Activated B cell treated with CpG ODN at 0.5 μM for 24 hours (primary cell): ENCODE measurements at regions not wholly inside any gene's neighbourhood (a gene's known extent, or its start where the extent isn't known, plus 50 kb on each side); places are given as distances from the start of the nearest gene placed in this dataset.

Experiments used
- ATAC-seq: fragments of 200-7000 bp; cut with Tn5 transposase; one replicate; pipeline ENCODE4 v1.10.0; 2021; ENCODE audit warnings: low read depth, mild to moderate bottlenecking, moderate library complexity
- CTCF ChIA-PET: fragments of 350-600 bp; sonication (Branson Sonifier 250); formaldehyde crosslinking; loops from one replicate; lab custom pipeline; 2021; ENCODE audit warnings: antibody characterized with exemption; lab: Charles Lee
- POLR2A ChIA-PET: fragments of 350-600 bp; sonication (Branson Sonifier 250); formaldehyde crosslinking; loops from one replicate; lab custom pipeline; 2021; ENCODE audit warnings: antibody characterized with exemption; lab: Charles Lee
- DNase-seq: peaks from one replicate; pipeline ENCODE4 v3.0.0; 2022
- H3K27ac Mint-ChIP-seq: one replicate; pipeline ENCODE4 v1.8.0; 2020; ENCODE audit warnings: mixed read lengths
- H3K27me3 Mint-ChIP-seq: one replicate; pipeline ENCODE4 v1.8.0; 2021; ENCODE audit warnings: mixed read lengths
- H3K36me3 Mint-ChIP-seq: one replicate; pipeline ENCODE4 v1.8.0; 2021; ENCODE audit warnings: low read depth, mixed read lengths
- H3K4me1 Mint-ChIP-seq: one replicate; pipeline ENCODE4 v1.8.0; 2021; ENCODE audit warnings: mixed read lengths
- H3K4me3 Mint-ChIP-seq: one replicate; pipeline ENCODE4 v1.8.0; 2020; ENCODE audit warnings: mild to moderate bottlenecking, mixed read lengths
- H3K9me3 Mint-ChIP-seq: one replicate; pipeline ENCODE4 v1.8.0; 2020; ENCODE audit warnings: mixed read lengths
- intact Hi-C: fragments of 100-400 bp; cut with micrococcal nuclease; formaldehyde crosslinking; loops from one replicate; pipeline ENCODE4 v1.15.1; 2024
- TF ChIP-seq, protein P1 (sequence below): fragments of 200-600 bp; IDR thresholded peaks from one replicate; pipeline ENCODE4 v1.8.0; 2022; ENCODE audit warnings: antibody characterized with exemption, mild to moderate bottlenecking

- intact Hi-C loops: no loop called here
- no peak overlapping the region for H3K4me3 Mint-ChIP-seq
- CTCF ChIA-PET: no interaction called here
- H3K9me3 Mint-ChIP-seq: peaks cover 8% of the 10 kb centered on the region
- POLR2A ChIA-PET: no interaction called here
- no peaks in the 10 kb centered on the region for H3K4me1 Mint-ChIP-seq
- TF ChIP-seq, protein P1, sequence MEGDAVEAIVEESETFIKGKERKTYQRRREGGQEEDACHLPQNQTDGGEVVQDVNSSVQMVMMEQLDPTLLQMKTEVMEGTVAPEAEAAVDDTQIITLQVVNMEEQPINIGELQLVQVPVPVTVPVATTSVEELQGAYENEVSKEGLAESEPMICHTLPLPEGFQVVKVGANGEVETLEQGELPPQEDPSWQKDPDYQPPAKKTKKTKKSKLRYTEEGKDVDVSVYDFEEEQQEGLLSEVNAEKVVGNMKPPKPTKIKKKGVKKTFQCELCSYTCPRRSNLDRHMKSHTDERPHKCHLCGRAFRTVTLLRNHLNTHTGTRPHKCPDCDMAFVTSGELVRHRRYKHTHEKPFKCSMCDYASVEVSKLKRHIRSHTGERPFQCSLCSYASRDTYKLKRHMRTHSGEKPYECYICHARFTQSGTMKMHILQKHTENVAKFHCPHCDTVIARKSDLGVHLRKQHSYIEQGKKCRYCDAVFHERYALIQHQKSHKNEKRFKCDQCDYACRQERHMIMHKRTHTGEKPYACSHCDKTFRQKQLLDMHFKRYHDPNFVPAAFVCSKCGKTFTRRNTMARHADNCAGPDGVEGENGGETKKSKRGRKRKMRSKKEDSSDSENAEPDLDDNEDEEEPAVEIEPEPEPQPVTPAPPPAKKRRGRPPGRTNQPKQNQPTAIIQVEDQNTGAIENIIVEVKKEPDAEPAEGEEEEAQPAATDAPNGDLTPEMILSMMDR: no peak
- no peaks in the 10 kb centered on the region for H3K36me3 Mint-ChIP-seq
- DNase-seq (no peak), ATAC-seq (no peak)
- H3K27me3 Mint-ChIP-seq: no peaks in the 10 kb centered on the region
- no peak overlapping the region for H3K27ac Mint-ChIP-seq
Observed at GRCh38 chr9:29830821-29831220, 2257.5 kb upstream of the C9orf72 start.

DNA sequence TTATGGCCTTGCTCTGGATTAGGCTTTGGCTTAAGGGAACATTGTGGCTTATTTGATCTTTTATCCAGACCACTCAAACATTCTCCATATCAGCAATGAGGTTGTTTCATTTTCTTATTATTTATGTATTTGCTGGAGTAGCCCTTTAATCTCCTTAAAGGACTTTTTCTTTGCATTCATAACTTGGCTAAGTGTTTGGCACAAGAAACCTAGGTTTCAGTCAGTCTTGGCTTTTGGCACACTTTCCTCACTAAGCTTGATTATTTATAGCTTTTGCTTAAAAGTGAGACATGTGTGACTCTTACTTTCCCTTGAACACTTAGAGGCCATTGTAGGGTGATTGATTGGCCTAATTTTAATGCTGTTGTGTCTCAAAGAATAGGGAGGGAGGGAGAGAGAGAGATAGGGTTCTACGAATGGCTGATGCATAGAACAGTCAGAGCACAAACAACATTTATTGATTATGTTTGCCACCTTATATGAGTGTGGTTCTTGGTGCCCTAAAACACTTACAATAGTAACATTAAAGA lies 2265.3 kb upstream of the C9orf72 start:
- H3K27me3 Mint-ChIP-seq: no peaks in the 10 kb centered on the region

GRCh38 chr9:29844251-29844650 lies 2271.0 kb upstream of the C9orf72 start:
- Mint-ChIP-seq H3K27ac (no peak overlapping the region), H3K36me3 (no peaks in the 10 kb centered on the region), H3K27me3 (no peaks in the 10 kb centered on the region), H3K9me3 (peaks cover 6% of the 10 kb centered on the region), H3K4me1 (no peaks in the 10 kb centered on the region), H3K4me3 (no peak overlapping the region)
- DNase-seq: no peak
- intact Hi-C loops: no loop called here
- CTCF ChIA-PET: no interaction called here
- POLR2A ChIA-PET: no interaction called here
- TF ChIP-seq, protein P1: no peak
- ATAC-seq: no peak

More for the DNA sequence above, 2265.3 kb upstream of the C9orf72 start:
- H3K4me3 Mint-ChIP-seq: no peak overlapping the region
- H3K4me1 Mint-ChIP-seq: no peaks in the 10 kb centered on the region
- ChIA-PET POLR2A (no interaction called here), CTCF (no interaction called here)
- intact Hi-C loops: no loop called here
- H3K36me3 Mint-ChIP-seq: no peaks in the 10 kb centered on the region
- no peak overlapping the region for H3K27ac Mint-ChIP-seq
- DNase-seq: no peak
- no peak for ATAC-seq
- TF ChIP-seq, protein P1: no peak
- peaks cover 2% of the 10 kb centered on the region for H3K9me3 Mint-ChIP-seq

GRCh38 chr9:29850664-29851063 lies 2277.4 kb upstream of the C9orf72 start:
- intact Hi-C loops: no loop called here
- Mint-ChIP-seq H3K27me3 (no peaks in the 10 kb centered on the region), H3K27ac (no peak overlapping the region), H3K4me3 (no peak overlapping the region), H3K36me3 (no peaks in the 10 kb centered on the region), H3K4me1 (no peaks in the 10 kb centered on the region), H3K9me3 (peaks cover 7% of the 10 kb centered on the region)
- ChIA-PET CTCF (no interaction called here), POLR2A (no interaction called here)
- ATAC-seq (no peak), DNase-seq (no peak)
- TF ChIP-seq, protein P1: no peak

DNA sequence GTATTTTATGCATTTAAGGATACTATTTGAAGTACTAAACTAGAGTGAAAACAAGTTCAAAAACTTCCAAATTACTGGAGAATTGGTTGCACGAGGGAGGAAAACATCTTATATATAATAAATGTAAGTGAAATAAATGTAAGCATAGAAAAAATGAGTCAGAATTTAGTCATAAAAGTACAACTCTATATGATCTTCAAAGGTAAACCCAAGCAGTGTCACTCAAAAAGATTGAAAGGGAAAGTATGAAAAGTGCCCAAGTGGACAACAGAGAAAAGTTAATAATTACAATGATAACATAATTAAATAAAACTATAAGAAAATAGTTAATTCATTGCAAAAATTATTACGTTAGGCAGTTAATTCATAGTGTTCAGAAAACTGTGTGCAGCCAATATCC lies 2288.5 kb upstream of the C9orf72 start:
- Mint-ChIP-seq H3K36me3 (no peaks in the 10 kb centered on the region), H3K27me3 (no peaks in the 10 kb centered on the region), H3K4me1 (no peaks in the 10 kb centered on the region), H3K9me3 (no peaks in the 10 kb centered on the region), H3K27ac (no peak overlapping the region), H3K4me3 (no peak overlapping the region)
- intact Hi-C loops: no loop called here
- ATAC-seq (no peak), DNase-seq (no peak)
- TF ChIP-seq, protein P1: no peak
- ChIA-PET POLR2A (no interaction called here), CTCF (no interaction called here)
